Endothelial cell of umbilical vein (primary cell): ENCODE measurements at regions not wholly inside any gene's neighbourhood (a gene's known extent, or its start where the extent isn't known, plus 50 kb on each side); places are given as distances from the start of the nearest gene placed in this dataset.

Experiments
- BruUV-seq: library from RNA; stranded (reverse); fragments of 400-500 nt; replicated peaks from 2 replicates; lab custom pipeline; 2021; lab: Mats Ljungman, UMichigan
- CTCF ChIA-PET: fragments of 300-600, 350-600 bp; sonication (Branson Sonifier 250); formaldehyde crosslinking; loops from one replicate; lab custom pipeline; 2021; ENCODE audit warnings: antibody characterized with exemption, inconsistent platforms; lab: Charles Lee
- POLR2A ChIA-PET: fragments of 300-600, 350-600 bp; sonication (Branson Sonifier 250); formaldehyde crosslinking; loops from one replicate; lab custom pipeline; 2021; ENCODE audit warnings: antibody characterized with exemption, inconsistent platforms; lab: Charles Lee
- DNase-seq: peaks from one replicate; pipeline ENCODE4 v3.0.0-alpha.2; 2011; ENCODE audit warnings: low read depth, low spot score
- FAIRE-seq: peaks from 2 replicates; lab custom pipeline; 2011; peaks lifted over from hg19 to GRCh38; lab: Jason Lieb, UNC
- H2AFZ ChIP-seq: 2 replicates; pipeline ENCODE4 v1.6.0; 2012; ENCODE audit warnings: low read depth, low read length, control low read depth, inconsistent platforms
- H3K27ac ChIP-seq: 2 replicates; pipeline ENCODE4 v1.5.1; 2011; ENCODE audit warnings: low read depth, mild to moderate bottlenecking, control low read depth, low read length, moderate library complexity; ENCODE audit not compliant: insufficient read depth
- H3K27me3 ChIP-seq, 2 experiments: 2 replicates each; pipeline versions ENCODE4 v1.6.0 to v1.6.1; 2011; ENCODE audit warnings: low read length in 2 of 2, mixed read lengths in 1 of 2; ENCODE audit not compliant: control insufficient read depth in 2 of 2, insufficient read depth in 2 of 2
- H3K36me3 ChIP-seq, 2 experiments: 2 replicates in 1 of 2; 3 replicates in 1 of 2; pipeline ENCODE4 v1.5.1; 2011; ENCODE audit warnings: low read length in 2 of 2, mild to moderate bottlenecking in 1 of 2, moderate library complexity in 1 of 2; ENCODE audit not compliant: control insufficient read depth in 2 of 2, insufficient read depth in 2 of 2; ENCODE audit errors: extremely low read depth in 1 of 2
- H3K4me1 ChIP-seq: 3 replicates; pipeline ENCODE4 v1.5.1; 2011; ENCODE audit warnings: mild to moderate bottlenecking, low read length; ENCODE audit not compliant: control insufficient read depth, insufficient read depth; ENCODE audit errors: extremely low read depth
- H3K4me2 ChIP-seq: 2 replicates; pipeline ENCODE4 v1.6.1; 2011; ENCODE audit warnings: low read length, control low read depth, mixed read lengths; ENCODE audit not compliant: insufficient read depth
- H3K4me3 ChIP-seq, 3 experiments: fragments of 200-600 bp in 1 of 3; sonication (generic), shearing (Covaris generic) in 1 of 3; replicated peaks in 1 of 3; 2 replicates each; pipeline ENCODE4 v1.5.1; 2011 to 2016; ENCODE audit warnings: control low read depth in 3 of 3, low read length in 3 of 3, mild to moderate bottlenecking in 2 of 3, inconsistent platforms in 1 of 3, low read depth in 1 of 3, moderate library complexity in 1 of 3; ENCODE audit not compliant: insufficient read depth in 1 of 3
- H3K79me2 ChIP-seq: 2 replicates; pipeline ENCODE4 v1.6.0; 2012; ENCODE audit warnings: low read length, inconsistent platforms; ENCODE audit not compliant: control insufficient read depth, insufficient read depth
- H3K9ac ChIP-seq: replicated peaks from 2 replicates; pipeline ENCODE3; 2011; ENCODE audit warnings: low read length, control low read depth; ENCODE audit not compliant: insufficient read depth; ENCODE audit errors: extremely low read depth
- H3K9me1 ChIP-seq: replicated peaks from 3 replicates; pipeline ENCODE4 v1.6.0; 2011; ENCODE audit warnings: mild to moderate bottlenecking, low read length; ENCODE audit not compliant: control insufficient read depth, insufficient read depth; ENCODE audit errors: extremely low read depth
- H3K9me3 ChIP-seq: replicated peaks from 2 replicates; pipeline ENCODE4 v1.5.1; 2012; ENCODE audit warnings: low read length, inconsistent platforms; ENCODE audit not compliant: control insufficient read depth, insufficient read depth
- H4K20me1 ChIP-seq: replicated peaks from 2 replicates; pipeline ENCODE3; 2011; ENCODE audit warnings: mild to moderate bottlenecking, low read length; ENCODE audit not compliant: control insufficient read depth, insufficient read depth; ENCODE audit errors: extremely low read depth
- EZH2 ChIP-seq: IDR thresholded peaks from 2 replicates; pipeline ENCODE4 v1.6.1; 2012; ENCODE audit warnings: borderline replicate concordance, low read depth, mild to moderate bottlenecking, moderate library complexity, low read length, inconsistent platforms; ENCODE audit not compliant: severe bottlenecking
- FOS ChIP-seq: IDR thresholded peaks from 2 replicates; pipeline ENCODE4 v1.6.1; 2011; ENCODE audit warnings: mild to moderate bottlenecking, low read length, moderate library complexity, borderline replicate concordance; ENCODE audit not compliant: insufficient read depth
- GATA2 ChIP-seq: IDR thresholded peaks from 2 replicates; pipeline ENCODE4 v1.7.0; 2011; ENCODE audit warnings: low read depth, mild to moderate bottlenecking, moderate library complexity, mixed read lengths, low read length; ENCODE audit not compliant: insufficient read length, insufficient read depth
- JUN ChIP-seq: IDR thresholded peaks from 2 replicates; pipeline ENCODE4 v1.6.1; 2011; ENCODE audit warnings: borderline replicate concordance, low read depth; ENCODE audit not compliant: insufficient read length, insufficient read depth
- MYC ChIP-seq: IDR thresholded peaks from one replicate; pipeline ENCODE4 v1.6.1; 2011; ENCODE audit warnings: mild to moderate bottlenecking, low read depth, low read length
- POLR2A ChIP-seq: IDR thresholded peaks from 2 replicates; pipeline ENCODE4 v1.6.1; 2012; ENCODE audit warnings: low read depth, mild to moderate bottlenecking, control low read depth, low read length
- POLR2AphosphoS5 ChIP-seq: IDR thresholded peaks from 2 replicates; pipeline ENCODE4 v1.6.1; 2012; ENCODE audit warnings: low read depth, mild to moderate bottlenecking, control low read depth, low read length, moderate library complexity; ENCODE audit not compliant: insufficient read depth
- dilution Hi-C: fragments of 300-500 bp; cut with MboI; formaldehyde crosslinking; loops from one replicate; pipeline ENCODE4 v1.15.0; 2019; ENCODE audit warnings: low sequenced_read_pairs; ENCODE audit not compliant: extremely low pct_ligation_motif_present
- intact Hi-C: fragments of 100-400 bp; cut with micrococcal nuclease; formaldehyde crosslinking; loops from one replicate; pipeline ENCODE4 v1.10.0; 2022
- TF ChIP-seq, protein P1 (sequence below), 2 donors: IDR thresholded peaks; 1 replicate in 1 of 2; 2 replicates in 1 of 2; pipeline ENCODE4 v1.5.1; 2011; ENCODE audit warnings: low read length in 2 of 2, mild to moderate bottlenecking in 2 of 2, moderate library complexity in 2 of 2, control low read depth in 1 of 2, inconsistent platforms in 1 of 2, low read depth in 1 of 2; ENCODE audit not compliant: insufficient read depth in 1 of 2; ENCODE audit errors: extremely low read depth in 1 of 2
- TF ChIP-seq, protein P2 (sequence below): IDR thresholded peaks from 2 replicates; pipeline ENCODE4 v1.6.1; 2011; ENCODE audit not compliant: insufficient read depth, insufficient read length

DNA sequence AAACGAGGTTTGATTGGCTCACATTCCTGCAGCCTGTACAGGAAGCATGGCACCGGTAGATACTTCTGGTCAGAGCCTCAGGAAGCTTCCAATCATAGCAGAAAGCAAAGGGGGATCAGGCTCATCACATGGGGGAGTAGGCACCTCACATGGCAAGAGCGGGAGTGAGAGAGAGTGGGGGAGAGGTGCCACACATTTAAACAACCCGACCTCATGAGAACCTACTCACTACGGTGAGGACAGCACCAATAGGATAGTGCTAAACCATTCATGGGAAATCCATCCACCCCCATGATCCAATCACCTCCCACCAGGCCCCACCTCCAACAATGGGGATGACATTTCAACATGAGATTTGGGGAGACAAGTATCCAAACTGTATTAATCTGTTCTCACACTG lies 105.8 kb downstream of the SOCS6 start:
- no peaks in the 10 kb centered on the region for H3K9me1 ChIP-seq
- dilution Hi-C loops = no loop called here
- no peak for FAIRE-seq

More for the DNA sequence above, 105.8 kb downstream of the SOCS6 start:
- no TSS peak for BruUV-seq
- H3K27ac ChIP-seq = no peak overlapping the region
- H3K9ac ChIP-seq = no peak overlapping the region
- no peak overlapping the region for H3K4me3 ChIP-seq
- POLR2A ChIA-PET = no interaction called here
- H4K20me1 ChIP-seq = no peaks in the 10 kb centered on the region
- intact Hi-C loops = no loop called here
- no peak for TF ChIP-seq JUN
- TF ChIP-seq, protein P1, sequence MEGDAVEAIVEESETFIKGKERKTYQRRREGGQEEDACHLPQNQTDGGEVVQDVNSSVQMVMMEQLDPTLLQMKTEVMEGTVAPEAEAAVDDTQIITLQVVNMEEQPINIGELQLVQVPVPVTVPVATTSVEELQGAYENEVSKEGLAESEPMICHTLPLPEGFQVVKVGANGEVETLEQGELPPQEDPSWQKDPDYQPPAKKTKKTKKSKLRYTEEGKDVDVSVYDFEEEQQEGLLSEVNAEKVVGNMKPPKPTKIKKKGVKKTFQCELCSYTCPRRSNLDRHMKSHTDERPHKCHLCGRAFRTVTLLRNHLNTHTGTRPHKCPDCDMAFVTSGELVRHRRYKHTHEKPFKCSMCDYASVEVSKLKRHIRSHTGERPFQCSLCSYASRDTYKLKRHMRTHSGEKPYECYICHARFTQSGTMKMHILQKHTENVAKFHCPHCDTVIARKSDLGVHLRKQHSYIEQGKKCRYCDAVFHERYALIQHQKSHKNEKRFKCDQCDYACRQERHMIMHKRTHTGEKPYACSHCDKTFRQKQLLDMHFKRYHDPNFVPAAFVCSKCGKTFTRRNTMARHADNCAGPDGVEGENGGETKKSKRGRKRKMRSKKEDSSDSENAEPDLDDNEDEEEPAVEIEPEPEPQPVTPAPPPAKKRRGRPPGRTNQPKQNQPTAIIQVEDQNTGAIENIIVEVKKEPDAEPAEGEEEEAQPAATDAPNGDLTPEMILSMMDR (IDR thresholded peaks at IDR 0.05; ENCODE audit: extremely low read depth in 1 of 2, insufficient read depth in 1 of 2, low read depth in 1 of 2, low read length in 2 of 2) = no peak
- TF ChIP-seq FOS = no peak
- TF ChIP-seq GATA2 = no peak
- TF ChIP-seq POLR2AphosphoS5 = no peak
- TF ChIP-seq MYC = no peak
- no peak for TF ChIP-seq EZH2
- TF ChIP-seq, protein P2, sequence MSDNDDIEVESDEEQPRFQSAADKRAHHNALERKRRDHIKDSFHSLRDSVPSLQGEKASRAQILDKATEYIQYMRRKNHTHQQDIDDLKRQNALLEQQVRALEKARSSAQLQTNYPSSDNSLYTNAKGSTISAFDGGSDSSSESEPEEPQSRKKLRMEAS = no peak
- TF ChIP-seq POLR2A = no peak
- no peak overlapping the region for H3K4me2 ChIP-seq
- no peak for DNase-seq
- H3K27me3 ChIP-seq = no peaks in the 10 kb centered on the region
- no peaks in the 10 kb centered on the region for H3K4me1 ChIP-seq
- H3K36me3 ChIP-seq = no peaks in the 10 kb centered on the region
- no peaks in the 10 kb centered on the region for H3K9me3 ChIP-seq
- CTCF ChIA-PET = no interaction called here
- no peak overlapping the region for H2AFZ ChIP-seq
- no peaks in the 10 kb centered on the region for H3K79me2 ChIP-seq
